ENCODE measurements at regions not wholly inside any gene's neighbourhood (a gene's known extent, or its start where the extent isn't known, plus 50 kb on each side); places are given as distances from the start of the nearest gene placed in this dataset.
"Not testable (repeated sequence)": the region's sequence is repeated elsewhere in the genome, so short reads cannot be mapped to it uniquely, and the experiment has no call there.

GRCh38 chr3:87678984-87679660 lies 379.7 kb downstream of the CGGBP1 start:
- DNase-seq (ENCODE audit: low read depth, low spot score); H3K27ac ChIP-seq (ENCODE audit: insufficient read depth, low read depth, low read length); H3K9me1 ChIP-seq (replicated peaks; ENCODE audit: control insufficient read depth, extremely low read depth, insufficient read depth, low read length); H3K4me3 ChIP-seq (replicated peaks in 1 of 3; ENCODE audit: insufficient read depth in 1 of 3, low read depth in 1 of 3, low read length in 3 of 3); BruUV-seq (replicated peaks); intact Hi-C loops (cut with micrococcal nuclease); H3K9ac ChIP-seq (replicated peaks; ENCODE audit: extremely low read depth, insufficient read depth, low read length); H3K4me1 ChIP-seq (ENCODE audit: control insufficient read depth, extremely low read depth, insufficient read depth, low read length); POLR2A ChIA-PET; H3K36me3 ChIP-seq (ENCODE audit: control insufficient read depth in 2 of 2, extremely low read depth in 1 of 2, insufficient read depth in 2 of 2, low read length in 2 of 2); H3K27me3 ChIP-seq (ENCODE audit: control insufficient read depth in 2 of 2, insufficient read depth in 2 of 2, low read length in 2 of 2); H2AFZ ChIP-seq (ENCODE audit: low read depth, low read length); CTCF ChIA-PET; H3K79me2 ChIP-seq (ENCODE audit: control insufficient read depth, insufficient read depth, low read length); H3K4me2 ChIP-seq (ENCODE audit: insufficient read depth, low read length); FAIRE-seq; dilution Hi-C loops (cut with MboI; ENCODE audit: extremely low pct_ligation_motif_present, low sequenced_read_pairs); H3K9me3 ChIP-seq (replicated peaks; ENCODE audit: control insufficient read depth, insufficient read depth, low read length); H4K20me1 ChIP-seq (replicated peaks; ENCODE audit: control insufficient read depth, extremely low read depth, insufficient read depth, low read length): not testable (repeated sequence)

GRCh38 chr3:87674397-87675161 lies 384.2 kb downstream of the CGGBP1 start:
- ChIA-PET CTCF (no interaction called here), POLR2A (no interaction called here)
- DNase-seq (ENCODE audit: low read depth, low spot score) (no peak), FAIRE-seq (no peak)
- intact Hi-C loops (cut with micrococcal nuclease) = no loop called here
- Histone ChIP-seq H3K4me2 (ENCODE audit: insufficient read depth, low read length) (no peak overlapping the region), H3K9me1 (replicated peaks; ENCODE audit: control insufficient read depth, extremely low read depth, insufficient read depth, low read length) (no peaks in the 10 kb centered on the region), H3K79me2 (ENCODE audit: control insufficient read depth, insufficient read depth, low read length) (no peaks in the 10 kb centered on the region), H3K9me3 (replicated peaks; ENCODE audit: control insufficient read depth, insufficient read depth, low read length) (no peaks in the 10 kb centered on the region), H4K20me1 (replicated peaks; ENCODE audit: control insufficient read depth, extremely low read depth, insufficient read depth, low read length) (no peaks in the 10 kb centered on the region), H3K27ac (ENCODE audit: insufficient read depth, low read depth, low read length) (no peak overlapping the region), H3K27me3 (ENCODE audit: control insufficient read depth in 2 of 2, insufficient read depth in 2 of 2, low read length in 2 of 2) (no peaks in the 10 kb centered on the region), H3K4me1 (ENCODE audit: control insufficient read depth, extremely low read depth, insufficient read depth, low read length) (no peaks in the 10 kb centered on the region), H3K9ac (replicated peaks; ENCODE audit: extremely low read depth, insufficient read depth, low read length) (no peak overlapping the region), H3K4me3 (replicated peaks in 1 of 3; ENCODE audit: insufficient read depth in 1 of 3, low read depth in 1 of 3, low read length in 3 of 3) (no peak overlapping the region), H3K36me3 (ENCODE audit: control insufficient read depth in 2 of 2, extremely low read depth in 1 of 2, insufficient read depth in 2 of 2, low read length in 2 of 2) (no peaks in the 10 kb centered on the region), H2AFZ (ENCODE audit: low read depth, low read length) (no peak overlapping the region)
- TF ChIP-seq POLR2AphosphoS5 (IDR thresholded peaks at IDR 0.05; ENCODE audit: insufficient read depth, low read depth, low read length) (no peak), CTCF (IDR thresholded peaks at IDR 0.05; ENCODE audit: extremely low read depth in 1 of 2, insufficient read depth in 1 of 2, low read depth in 1 of 2, low read length in 2 of 2) (no peak), EZH2 (IDR thresholded peaks at IDR 0.05; ENCODE audit: borderline replicate concordance, low read depth, low read length, severe bottlenecking) (no peak), MYC (IDR thresholded peaks at IDR 0.05; ENCODE audit: low read depth, low read length) (no peak), POLR2A (IDR thresholded peaks at IDR 0.05; ENCODE audit: low read depth, low read length) (no peak), MAX (IDR thresholded peaks at IDR 0.05; ENCODE audit: insufficient read depth, insufficient read length) (no peak), GATA2 (IDR thresholded peaks at IDR 0.05; ENCODE audit: insufficient read depth, insufficient read length, low read depth, low read length) (no peak), FOS (IDR thresholded peaks at IDR 0.05; ENCODE audit: borderline replicate concordance, insufficient read depth, low read length) (no peak), JUN (IDR thresholded peaks at IDR 0.05; ENCODE audit: borderline replicate concordance, insufficient read depth, insufficient read length, low read depth) (no peak)
- dilution Hi-C loops (cut with MboI; ENCODE audit: extremely low pct_ligation_motif_present, low sequenced_read_pairs) = no loop called here
- BruUV-seq (replicated peaks) = no TSS peak
